Glutamatergic neuron (in vitro differentiated cells): ENCODE measurements at regions not wholly inside any gene's neighbourhood (a gene's known extent, or its start where the extent isn't known, plus 50 kb on each side); places are given as distances from the start of the nearest gene placed in this dataset.

Source experiments
- DNase-seq: peaks from one replicate; pipeline ENCODE4 v3.0.0; 2022
- H3K27ac Mint-ChIP-seq: one replicate; pipeline ENCODE4 v1.8.0; 2020; ENCODE audit warnings: mild to moderate bottlenecking, mixed read lengths, inconsistent platforms; ENCODE audit not compliant: unreplicated experiment
- H3K27me3 Mint-ChIP-seq: one replicate; pipeline ENCODE4 v1.8.0; 2020; ENCODE audit warnings: mild to moderate bottlenecking, moderate library complexity, mixed read lengths, inconsistent platforms; ENCODE audit not compliant: unreplicated experiment
- H3K36me3 Mint-ChIP-seq: one replicate; pipeline ENCODE4 v1.8.0; 2020; ENCODE audit warnings: mild to moderate bottlenecking, mixed read lengths, inconsistent platforms; ENCODE audit not compliant: unreplicated experiment
- H3K4me1 Mint-ChIP-seq: one replicate; pipeline ENCODE4 v1.8.0; 2020; ENCODE audit warnings: mild to moderate bottlenecking, low read depth, mixed read lengths, inconsistent platforms; ENCODE audit not compliant: unreplicated experiment
- H3K4me3 Mint-ChIP-seq: one replicate; pipeline ENCODE4 v1.8.0; 2020; ENCODE audit warnings: mild to moderate bottlenecking, mixed read lengths, inconsistent platforms; ENCODE audit not compliant: unreplicated experiment
- H3K9me3 Mint-ChIP-seq: one replicate; pipeline ENCODE4 v1.8.0; 2020; ENCODE audit warnings: mild to moderate bottlenecking, moderate library complexity, mixed read lengths, inconsistent platforms; ENCODE audit not compliant: unreplicated experiment
- TF ChIP-seq, protein P1 (sequence below): fragments of 200-600 bp; sonication (generic); IDR thresholded peaks from one replicate; pipeline ENCODE4 v1.5.0; 2021; ENCODE audit not compliant: partially characterized antibody, unreplicated experiment

DNA sequence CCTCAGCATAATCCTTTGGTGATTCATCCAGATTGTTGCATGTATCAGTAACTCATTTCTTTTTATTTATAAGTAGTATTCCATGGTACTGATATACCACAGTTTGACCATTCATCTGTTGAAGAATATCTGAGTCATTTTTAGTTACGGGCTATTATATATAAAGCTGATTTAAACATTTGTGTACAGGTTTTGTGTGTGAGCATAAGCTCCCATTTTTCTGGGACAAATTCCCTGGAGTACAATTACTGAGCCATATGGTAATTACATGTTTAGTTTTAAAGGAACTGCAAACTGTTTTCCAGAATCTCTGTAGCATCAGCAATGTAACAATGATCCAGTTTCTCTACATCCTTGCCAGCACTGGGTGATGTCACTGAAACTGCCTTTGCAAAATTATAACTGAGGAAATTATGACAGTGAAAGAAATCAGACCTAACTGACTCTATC is 236.2 kb upstream of the KRR1 start:
- DNase-seq = no peak
- Mint-ChIP-seq H3K36me3 (peaks cover 5% of the 10 kb centered on the region), H3K9me3 (peaks cover 1% of the 10 kb centered on the region), H3K27me3 (peaks cover 6% of the 10 kb centered on the region), H3K4me1 (peaks cover 9% of the 10 kb centered on the region), H3K4me3 (no peak overlapping the region), H3K27ac (peak overlapping the region; percentile 62)
- TF ChIP-seq, protein P1, sequence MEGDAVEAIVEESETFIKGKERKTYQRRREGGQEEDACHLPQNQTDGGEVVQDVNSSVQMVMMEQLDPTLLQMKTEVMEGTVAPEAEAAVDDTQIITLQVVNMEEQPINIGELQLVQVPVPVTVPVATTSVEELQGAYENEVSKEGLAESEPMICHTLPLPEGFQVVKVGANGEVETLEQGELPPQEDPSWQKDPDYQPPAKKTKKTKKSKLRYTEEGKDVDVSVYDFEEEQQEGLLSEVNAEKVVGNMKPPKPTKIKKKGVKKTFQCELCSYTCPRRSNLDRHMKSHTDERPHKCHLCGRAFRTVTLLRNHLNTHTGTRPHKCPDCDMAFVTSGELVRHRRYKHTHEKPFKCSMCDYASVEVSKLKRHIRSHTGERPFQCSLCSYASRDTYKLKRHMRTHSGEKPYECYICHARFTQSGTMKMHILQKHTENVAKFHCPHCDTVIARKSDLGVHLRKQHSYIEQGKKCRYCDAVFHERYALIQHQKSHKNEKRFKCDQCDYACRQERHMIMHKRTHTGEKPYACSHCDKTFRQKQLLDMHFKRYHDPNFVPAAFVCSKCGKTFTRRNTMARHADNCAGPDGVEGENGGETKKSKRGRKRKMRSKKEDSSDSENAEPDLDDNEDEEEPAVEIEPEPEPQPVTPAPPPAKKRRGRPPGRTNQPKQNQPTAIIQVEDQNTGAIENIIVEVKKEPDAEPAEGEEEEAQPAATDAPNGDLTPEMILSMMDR = no peak

DNA sequence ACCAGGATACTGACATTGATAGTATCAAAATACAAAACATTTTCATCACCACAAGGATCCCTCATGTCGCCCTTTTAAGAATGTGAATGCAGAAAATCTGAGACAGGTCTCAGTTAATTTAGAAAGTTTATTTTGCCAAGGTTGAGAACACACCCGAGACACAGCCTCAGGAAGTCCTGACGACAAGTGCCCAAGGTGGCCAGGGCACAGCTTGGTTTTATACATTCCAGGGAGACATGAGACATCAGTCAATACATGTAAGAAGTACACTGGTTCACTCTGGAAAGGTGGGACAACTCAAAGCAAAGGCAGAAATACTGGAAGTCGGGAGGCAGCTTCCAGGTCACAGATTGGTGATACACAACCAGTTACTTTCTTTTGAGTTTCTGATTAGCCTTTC is 235.2 kb upstream of the KRR1 start:
- Mint-ChIP-seq H3K27ac (no peak overlapping the region), H3K9me3 (peaks cover 1% of the 10 kb centered on the region), H3K4me3 (no peak overlapping the region), H3K27me3 (peaks cover 6% of the 10 kb centered on the region), H3K4me1 (peaks cover 9% of the 10 kb centered on the region), H3K36me3 (peaks cover 8% of the 10 kb centered on the region)
- no peak for DNase-seq
- TF ChIP-seq, protein P1 = no peak

- H3K27ac Mint-ChIP-seq = no peak overlapping the region
- DNase-seq = no peak
- H3K4me1 Mint-ChIP-seq = peaks cover 9% of the 10 kb centered on the region
- TF ChIP-seq, protein P1 = no peak
- H3K4me3 Mint-ChIP-seq = no peak overlapping the region
- H3K36me3 Mint-ChIP-seq = peaks cover 8% of the 10 kb centered on the region
- peaks cover 1% of the 10 kb centered on the region for H3K9me3 Mint-ChIP-seq
- H3K27me3 Mint-ChIP-seq = peaks cover 6% of the 10 kb centered on the region
These were observed 233.3 kb upstream of the KRR1 start for GRCh38 chr12:75744607-75745256.

DNA sequence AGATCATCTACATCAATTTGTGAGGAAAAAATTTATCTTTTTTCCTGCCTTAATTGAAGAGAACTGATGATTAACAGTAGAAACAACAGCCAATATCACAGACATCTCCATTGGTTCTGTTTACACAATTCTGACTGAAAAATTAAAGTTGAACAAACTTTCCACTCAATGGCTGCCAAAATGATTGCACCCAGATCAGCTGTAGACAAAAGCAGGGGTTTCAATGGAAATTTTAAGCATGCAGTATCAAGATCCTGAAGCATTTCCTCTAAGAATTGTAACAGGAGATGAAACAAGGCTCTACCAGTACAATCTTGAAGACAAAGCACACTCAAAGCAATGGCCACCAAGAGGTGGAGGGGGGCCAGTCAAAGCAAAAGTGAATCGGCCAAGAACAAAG is 231.6 kb upstream of the KRR1 start:
- Mint-ChIP-seq H3K27ac (no peak overlapping the region), H3K27me3 (peaks cover 6% of the 10 kb centered on the region), H3K4me3 (no peak overlapping the region), H3K4me1 (peaks cover 9% of the 10 kb centered on the region), H3K36me3 (peaks cover 8% of the 10 kb centered on the region), H3K9me3 (peaks cover 1% of the 10 kb centered on the region)
- TF ChIP-seq, protein P1 = no peak
- no peak for DNase-seq

DNA sequence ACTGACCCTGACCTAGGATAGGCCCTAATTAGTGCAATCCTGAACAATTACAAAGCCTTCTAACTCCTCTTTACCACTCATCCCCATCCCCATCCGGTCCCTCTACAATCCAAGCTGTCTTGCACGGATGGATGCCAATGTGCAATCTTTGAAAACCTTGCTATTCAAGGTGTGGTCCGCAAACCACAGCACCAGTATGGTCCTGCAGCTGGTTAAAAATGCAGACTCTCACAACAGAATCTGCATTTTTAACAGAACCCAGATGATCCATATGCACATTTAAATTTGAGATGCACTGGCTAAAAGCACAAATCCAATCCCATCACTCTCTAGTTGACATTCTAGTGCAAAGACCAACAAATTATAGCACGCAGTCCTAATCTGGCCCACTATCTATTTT is 230.6 kb upstream of the KRR1 start:
- TF ChIP-seq, protein P1 = no peak
- Mint-ChIP-seq H3K27ac (no peak overlapping the region), H3K4me3 (no peak overlapping the region), H3K36me3 (peaks cover 8% of the 10 kb centered on the region), H3K4me1 (peaks cover 13% of the 10 kb centered on the region), H3K27me3 (peaks cover 6% of the 10 kb centered on the region), H3K9me3 (peaks cover 1% of the 10 kb centered on the region)
- DNase-seq = no peak
